ENCODE measurements at regions not wholly inside any gene's neighbourhood (a gene's known extent, or its start where the extent isn't known, plus 50 kb on each side); places are given as distances from the start of the nearest gene placed in this dataset.

DNA sequence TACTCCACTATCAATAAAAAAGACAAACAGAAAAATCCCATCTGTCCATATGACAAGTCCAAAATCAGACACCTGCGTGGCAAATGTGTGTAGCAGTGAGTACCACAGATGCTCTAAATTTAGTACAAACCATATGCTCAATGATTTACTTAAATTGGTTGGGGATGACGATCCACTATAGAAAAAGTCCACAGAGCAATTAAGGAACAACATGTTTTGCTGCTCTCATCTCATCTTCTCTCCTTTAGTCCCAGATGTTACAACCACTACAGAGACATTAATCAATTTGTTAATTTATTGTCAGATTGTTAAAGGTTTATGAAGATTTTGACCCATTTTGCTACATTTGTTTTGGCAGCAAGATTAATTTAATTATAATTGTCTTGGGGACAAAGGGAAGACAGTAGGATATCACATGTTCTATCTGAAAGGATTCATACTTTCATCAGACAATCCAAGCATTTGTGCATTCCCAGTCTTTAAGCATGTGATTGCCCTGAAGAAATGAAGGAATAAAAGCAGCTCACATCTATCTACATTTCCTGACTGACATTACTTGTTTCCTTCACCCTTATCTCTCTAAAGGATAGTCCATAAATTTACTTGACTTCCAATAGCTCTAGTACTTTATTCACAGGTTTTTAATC lies 2268.1 kb downstream of the PCDH7 start:
- no peak overlapping the region for H3K4me3 ChIP-seq (ENCODE audit: low read depth, low read length)
- TF ChIP-seq, protein P1, sequence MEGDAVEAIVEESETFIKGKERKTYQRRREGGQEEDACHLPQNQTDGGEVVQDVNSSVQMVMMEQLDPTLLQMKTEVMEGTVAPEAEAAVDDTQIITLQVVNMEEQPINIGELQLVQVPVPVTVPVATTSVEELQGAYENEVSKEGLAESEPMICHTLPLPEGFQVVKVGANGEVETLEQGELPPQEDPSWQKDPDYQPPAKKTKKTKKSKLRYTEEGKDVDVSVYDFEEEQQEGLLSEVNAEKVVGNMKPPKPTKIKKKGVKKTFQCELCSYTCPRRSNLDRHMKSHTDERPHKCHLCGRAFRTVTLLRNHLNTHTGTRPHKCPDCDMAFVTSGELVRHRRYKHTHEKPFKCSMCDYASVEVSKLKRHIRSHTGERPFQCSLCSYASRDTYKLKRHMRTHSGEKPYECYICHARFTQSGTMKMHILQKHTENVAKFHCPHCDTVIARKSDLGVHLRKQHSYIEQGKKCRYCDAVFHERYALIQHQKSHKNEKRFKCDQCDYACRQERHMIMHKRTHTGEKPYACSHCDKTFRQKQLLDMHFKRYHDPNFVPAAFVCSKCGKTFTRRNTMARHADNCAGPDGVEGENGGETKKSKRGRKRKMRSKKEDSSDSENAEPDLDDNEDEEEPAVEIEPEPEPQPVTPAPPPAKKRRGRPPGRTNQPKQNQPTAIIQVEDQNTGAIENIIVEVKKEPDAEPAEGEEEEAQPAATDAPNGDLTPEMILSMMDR (IDR thresholded peaks at IDR 0.05; ENCODE audit: borderline replicate concordance, insufficient read depth, low read depth, low read length): no peak

DNA sequence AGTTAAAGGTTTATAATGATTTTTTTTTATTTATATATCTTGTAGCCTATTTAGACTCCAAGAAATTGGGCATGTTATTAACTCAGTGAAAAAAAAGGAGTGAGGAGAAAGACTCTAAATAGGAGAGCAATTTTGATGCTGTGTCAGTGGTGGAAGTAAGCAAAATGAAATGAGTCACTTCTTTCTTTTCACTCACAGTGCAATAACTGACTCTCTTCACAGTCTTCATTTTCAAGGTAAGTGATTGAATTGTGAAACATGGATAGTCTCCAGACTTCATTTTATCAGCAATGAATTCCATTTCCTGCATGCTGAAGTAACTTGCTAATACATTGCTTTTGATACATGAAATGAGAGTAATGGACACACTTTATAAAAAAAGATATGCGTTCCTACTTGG lies 2271.5 kb downstream of the PCDH7 start:
- TF ChIP-seq, protein P1 (IDR thresholded peaks at IDR 0.05; ENCODE audit: borderline replicate concordance, insufficient read depth, low read depth, low read length): no peak
- no peak overlapping the region for H3K4me3 ChIP-seq (ENCODE audit: low read depth, low read length)

DNA sequence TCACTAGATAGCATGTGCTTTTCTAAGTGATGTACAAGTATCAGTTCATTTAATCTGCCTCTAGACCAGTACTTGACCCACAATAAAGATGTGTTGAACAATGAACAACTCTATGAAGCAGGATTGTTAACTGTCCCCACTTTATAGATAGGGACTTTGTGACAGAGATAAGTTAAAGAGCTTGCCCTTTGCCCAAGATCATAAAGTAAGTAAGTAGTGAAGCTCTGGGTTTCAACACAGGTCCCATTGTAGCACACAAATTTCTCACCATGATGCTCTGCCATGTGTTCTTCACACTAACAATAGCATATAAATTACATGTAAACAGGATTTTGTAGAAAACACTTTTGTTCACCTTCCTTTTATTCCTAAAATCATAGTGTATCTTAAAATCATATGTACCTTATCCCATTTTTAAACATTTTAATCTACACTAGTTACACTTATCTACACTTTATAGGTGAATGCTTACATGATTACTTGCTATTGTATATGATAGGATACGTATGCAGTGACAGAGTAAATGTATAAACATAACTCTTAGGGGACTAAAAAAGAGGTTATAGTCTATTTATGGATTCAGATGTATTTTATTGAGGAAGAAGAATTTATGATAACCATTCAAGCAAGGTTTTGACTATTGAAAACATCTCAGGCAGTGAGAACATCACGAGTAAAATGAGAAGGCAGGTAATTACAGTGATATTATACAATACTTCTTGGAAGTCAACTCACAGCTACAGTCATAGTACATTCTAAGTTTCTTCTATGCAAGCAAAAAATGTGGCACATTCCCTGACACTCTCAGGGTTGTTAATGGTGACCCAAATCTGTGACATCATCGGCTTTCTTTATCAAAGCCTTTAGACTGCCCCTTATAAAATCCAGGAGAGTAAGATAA lies 2275.1 kb downstream of the PCDH7 start:
- no peak overlapping the region for H3K4me3 ChIP-seq (ENCODE audit: low read depth, low read length)
- TF ChIP-seq, protein P1 (IDR thresholded peaks at IDR 0.05; ENCODE audit: borderline replicate concordance, insufficient read depth, low read depth, low read length): no peak

DNA sequence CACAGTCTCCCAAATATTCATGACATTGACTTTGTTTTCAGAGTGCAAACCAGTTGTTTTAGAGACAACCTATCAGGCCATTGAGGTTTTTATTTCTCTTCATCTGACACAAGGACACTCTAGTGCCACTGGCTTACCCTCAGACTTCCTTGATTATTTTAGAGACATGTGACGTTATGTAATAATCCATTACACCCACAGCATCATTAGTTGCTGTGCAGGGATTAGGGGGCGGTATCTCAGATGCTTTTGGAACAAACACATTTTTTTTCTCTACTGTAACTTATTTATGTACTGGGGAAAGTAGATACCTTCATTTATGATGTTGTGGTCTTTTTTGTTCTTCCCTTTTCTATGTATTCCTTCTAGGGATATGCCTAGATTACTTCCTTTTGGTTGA lies 2293.1 kb downstream of the PCDH7 start:
- TF ChIP-seq, protein P1 (IDR thresholded peaks at IDR 0.05; ENCODE audit: borderline replicate concordance, insufficient read depth, low read depth, low read length): no peak
- H3K4me3 ChIP-seq (ENCODE audit: low read depth, low read length): no peak overlapping the region

GRCh38 chr4:33025236-33025635 lies 2305.1 kb downstream of the PCDH7 start:
- no peak overlapping the region for H3K4me3 ChIP-seq (ENCODE audit: low read depth, low read length)
- TF ChIP-seq, protein P1 (IDR thresholded peaks at IDR 0.05; ENCODE audit: borderline replicate concordance, insufficient read depth, low read depth, low read length): no peak

GRCh38 chr4:33029976-33030375 lies 2309.8 kb downstream of the PCDH7 start:
- TF ChIP-seq, protein P1 (IDR thresholded peaks at IDR 0.05; ENCODE audit: borderline replicate concordance, insufficient read depth, low read depth, low read length): no peak
- H3K4me3 ChIP-seq (ENCODE audit: low read depth, low read length): no peak overlapping the region

Measured in GM12875 (cell line).